Muscle layer of duodenum (tissue), 2 donors: ENCODE measurements at regions not wholly inside any gene's neighbourhood (a gene's known extent, or its start where the extent isn't known, plus 50 kb on each side); places are given as distances from the start of the nearest gene placed in this dataset.
"Not testable (repeated sequence)": the region's sequence is repeated elsewhere in the genome, so short reads cannot be mapped to it uniquely, and the experiment has no call there.

Experiments used
- H3K27ac ChIP-seq: one replicate; pipeline ENCODE4 v1.7.0; 2013; ENCODE audit warnings: mild to moderate bottlenecking, low read length
- H3K27me3 ChIP-seq: one replicate; pipeline ENCODE4 v1.7.0; 2013; ENCODE audit warnings: low read depth, mild to moderate bottlenecking, control low read depth, low read length
- H3K36me3 ChIP-seq, 2 donors: one replicate each; pipeline ENCODE4 v1.7.0; 2013; ENCODE audit warnings: low read length in 2 of 2, control low read depth in 1 of 2, mild to moderate bottlenecking in 1 of 2; ENCODE audit not compliant: insufficient read depth in 2 of 2, control insufficient read depth in 1 of 2
- H3K4me1 ChIP-seq, 2 donors: one replicate each; pipeline ENCODE4 v1.7.0; 2013; ENCODE audit warnings: low read length in 2 of 2, mild to moderate bottlenecking in 2 of 2, control low read depth in 1 of 2, moderate library complexity in 1 of 2; ENCODE audit not compliant: insufficient read depth in 2 of 2, control insufficient read depth in 1 of 2
- H3K4me3 ChIP-seq, 2 donors: one replicate each; pipeline ENCODE4 v1.7.0; 2013; ENCODE audit warnings: low read length in 2 of 2, low read depth in 1 of 2, mild to moderate bottlenecking in 1 of 2
- H3K9me3 ChIP-seq, 2 donors: one replicate each; pipeline ENCODE4 v1.7.0; 2013; ENCODE audit warnings: low read length in 2 of 2, control low read depth in 1 of 2, mild to moderate bottlenecking in 1 of 2; ENCODE audit not compliant: control insufficient read depth in 1 of 2
- donor health status: healthy.

DNA sequence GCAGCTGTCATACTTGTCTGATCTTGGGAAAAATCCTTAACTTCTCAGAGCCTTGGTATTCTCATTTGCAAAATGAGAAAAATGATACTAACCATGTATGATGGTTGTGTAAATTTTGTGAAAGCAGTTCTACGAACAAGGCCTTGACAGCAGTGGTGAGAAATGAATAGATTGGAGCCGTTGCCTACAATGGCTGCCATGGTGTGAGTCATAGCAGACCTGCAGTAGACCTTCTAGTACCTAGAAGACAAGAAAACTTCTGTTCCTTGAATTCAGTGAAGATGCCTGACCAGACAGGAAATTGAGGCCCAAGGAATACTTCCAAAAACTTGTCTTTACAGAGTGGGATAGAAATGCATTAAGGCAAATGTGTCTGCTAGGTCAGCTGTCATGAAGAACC lies 338.9 kb downstream of the QKI start:
- H3K27me3 ChIP-seq = no peaks in the 10 kb centered on the region
- no peak overlapping the region for H3K27ac ChIP-seq
- no peaks in the 10 kb centered on the region for H3K9me3 ChIP-seq
- H3K36me3 ChIP-seq = no peaks in the 10 kb centered on the region
- peaks cover 0 to 3% of the 10 kb centered on the region in 2 donors for H3K4me1 ChIP-seq
- H3K4me3 ChIP-seq = no peak overlapping the region

DNA sequence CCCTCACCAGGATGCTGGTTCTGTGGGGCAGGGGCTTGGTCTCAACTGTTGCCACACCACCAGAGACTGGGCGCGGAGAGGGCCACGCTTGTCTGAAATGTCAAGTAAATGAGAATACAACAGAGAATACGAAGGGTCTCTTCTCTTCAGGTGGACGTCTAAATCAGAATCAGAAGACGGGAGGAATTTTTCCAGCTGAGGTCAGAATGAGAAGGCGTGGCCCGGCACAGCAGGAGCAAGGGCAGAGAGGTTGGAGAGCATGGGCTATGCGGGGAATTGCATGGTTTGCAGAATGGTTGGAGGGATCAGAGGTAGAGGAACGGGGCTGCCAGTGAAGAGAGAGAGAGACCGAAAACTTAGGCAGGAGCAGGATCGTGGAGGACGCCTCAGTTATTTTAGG lies 337.9 kb downstream of the QKI start:
- no peak overlapping the region for H3K4me3 ChIP-seq
- no peak overlapping the region for H3K27ac ChIP-seq
- H3K4me1 ChIP-seq = peaks cover 0 to 3% of the 10 kb centered on the region in 2 donors
- no peaks in the 10 kb centered on the region for H3K27me3 ChIP-seq
- H3K9me3 ChIP-seq = no peaks in the 10 kb centered on the region
- H3K36me3 ChIP-seq = no peaks in the 10 kb centered on the region

DNA sequence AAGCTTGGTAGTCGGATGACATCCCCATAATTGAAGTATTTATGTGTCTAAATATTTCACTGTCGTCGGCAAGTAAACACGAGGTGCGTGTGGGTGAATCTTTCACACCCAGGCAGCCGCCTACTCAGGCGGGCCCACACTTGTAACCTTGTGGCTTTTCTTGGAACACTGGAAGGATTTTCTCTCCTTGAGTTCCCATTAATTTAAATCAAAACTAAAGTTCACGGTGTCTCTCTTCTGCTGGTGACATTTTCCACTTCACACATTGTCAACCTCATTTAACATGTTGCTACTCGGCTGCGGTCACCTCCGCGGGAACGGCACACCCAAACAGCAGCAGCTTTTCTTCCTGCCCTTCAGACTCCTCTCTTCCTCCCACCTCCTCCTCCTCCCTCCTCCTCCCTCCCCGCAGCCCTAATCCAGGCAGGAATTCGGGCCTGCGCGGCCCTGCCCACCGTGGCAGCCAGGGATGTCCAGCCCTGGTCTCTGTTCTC lies 336.6 kb downstream of the QKI start:
- no peaks in the 10 kb centered on the region for H3K9me3 ChIP-seq
- no peak overlapping the region for H3K27ac ChIP-seq
- H3K4me1 ChIP-seq = peaks cover 0 to 3% of the 10 kb centered on the region in 2 donors
- H3K36me3 ChIP-seq = no peaks in the 10 kb centered on the region
- no peaks in the 10 kb centered on the region for H3K27me3 ChIP-seq
- H3K4me3 ChIP-seq = no peak overlapping the region

DNA sequence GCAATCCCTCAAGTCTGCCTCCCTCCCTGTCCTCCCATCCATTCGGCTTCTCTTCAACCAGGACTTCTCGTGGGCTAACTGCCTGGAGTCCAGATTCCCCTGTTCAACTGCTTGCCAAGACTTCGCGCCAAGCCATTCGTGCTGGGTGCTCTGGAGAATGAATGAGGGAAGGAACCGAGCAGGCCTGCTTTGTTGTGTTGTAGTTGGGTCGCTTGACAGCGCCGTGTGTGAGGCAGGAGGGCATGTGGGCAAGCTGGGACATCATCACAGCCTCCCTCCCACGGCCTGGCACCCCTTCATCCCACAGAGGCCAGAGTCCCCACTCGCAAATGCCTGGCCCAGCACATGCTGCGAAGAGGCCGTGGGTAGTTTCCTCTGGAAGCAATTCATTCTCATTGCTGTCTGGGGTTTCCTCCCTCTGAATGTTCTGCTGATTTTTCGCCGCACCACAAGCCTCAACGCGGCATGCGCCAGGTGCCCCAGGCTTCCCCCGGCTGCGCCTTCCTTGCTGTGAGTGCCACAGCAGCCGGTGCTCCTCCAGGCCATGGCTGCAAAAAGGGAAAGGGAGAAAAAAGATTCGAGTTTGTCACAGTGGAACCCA lies 336.0 kb downstream of the QKI start:
- H3K9me3 ChIP-seq = no peaks in the 10 kb centered on the region
- no peak overlapping the region for H3K4me3 ChIP-seq
- no peaks in the 10 kb centered on the region for H3K27me3 ChIP-seq
- H3K36me3 ChIP-seq = no peaks in the 10 kb centered on the region
- H3K27ac ChIP-seq = no peak overlapping the region
- peaks cover 0 to 9% of the 10 kb centered on the region in 2 donors for H3K4me1 ChIP-seq

DNA sequence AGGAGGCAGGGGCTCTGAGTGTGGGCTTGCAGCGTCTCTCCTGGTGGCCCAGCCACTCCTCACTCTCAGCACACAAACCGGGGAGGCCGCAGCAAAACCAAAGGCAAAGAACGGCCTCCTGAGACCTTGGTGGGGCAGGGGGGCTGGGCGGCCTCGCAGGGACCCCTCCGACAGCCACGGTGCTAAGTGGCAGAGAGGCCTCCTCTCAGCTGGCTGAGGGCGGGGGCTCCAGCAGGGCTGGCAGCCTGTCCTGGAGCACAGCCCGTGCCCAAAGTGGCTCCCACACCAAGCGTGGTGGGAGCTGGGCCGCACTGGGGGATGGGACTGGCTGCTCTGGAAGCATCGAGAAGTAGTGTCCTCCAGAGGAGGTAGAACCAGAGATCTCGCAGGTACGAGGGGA lies 334.4 kb downstream of the QKI start:
- Histone ChIP-seq H3K36me3 (no peaks in the 10 kb centered on the region), H3K9me3 (no peaks in the 10 kb centered on the region), H3K27ac (no peak overlapping the region), H3K27me3 (no peaks in the 10 kb centered on the region), H3K4me1 (peaks cover 0 to 9% of the 10 kb centered on the region in 2 donors), H3K4me3 (no peak overlapping the region)

DNA sequence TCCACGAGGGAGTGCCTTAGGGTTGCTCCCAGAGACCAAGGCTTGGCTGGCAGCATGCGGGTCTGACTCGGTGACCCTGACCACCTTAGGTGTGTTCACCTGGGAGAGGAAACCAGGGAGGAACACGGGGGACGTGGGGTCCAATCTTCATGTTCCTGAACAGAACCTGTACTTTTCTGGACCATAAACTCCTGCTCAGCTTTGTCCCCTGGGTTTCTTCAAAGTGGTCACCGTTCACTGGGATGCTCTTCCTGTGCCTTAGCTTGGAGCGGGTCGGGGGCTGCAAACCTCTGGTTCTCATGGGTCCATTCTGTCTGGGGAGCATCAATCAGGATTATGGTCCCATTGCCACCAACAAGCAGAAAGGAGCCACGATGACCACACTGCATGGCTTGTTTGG lies 333.5 kb downstream of the QKI start:
- no peaks in the 10 kb centered on the region for H3K36me3 ChIP-seq
- no peak overlapping the region for H3K27ac ChIP-seq
- H3K4me1 ChIP-seq = peaks cover 0 to 9% of the 10 kb centered on the region in 2 donors
- H3K27me3 ChIP-seq = no peaks in the 10 kb centered on the region
- H3K4me3 ChIP-seq = no peak overlapping the region
- no peaks in the 10 kb centered on the region for H3K9me3 ChIP-seq

DNA sequence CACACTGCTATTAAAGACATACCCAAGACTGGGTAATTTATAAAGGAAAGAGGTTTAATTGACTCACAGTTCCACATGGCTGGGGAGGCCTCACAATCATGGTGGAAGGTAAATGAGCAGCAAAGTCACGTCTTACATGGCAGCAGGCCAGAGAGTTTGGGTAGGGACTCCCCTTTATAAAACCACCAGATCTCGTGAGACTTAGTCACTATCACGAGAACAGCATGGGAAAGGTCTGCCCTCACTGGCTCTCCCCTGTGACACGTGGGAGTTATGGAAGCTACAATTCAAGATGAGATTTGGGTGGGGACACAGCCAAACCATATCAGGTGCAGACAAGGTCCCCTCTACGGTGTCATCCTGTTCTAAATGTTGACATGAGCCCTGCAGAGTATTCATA lies 332.5 kb downstream of the QKI start:
- not testable (repeated sequence) for H3K36me3 ChIP-seq, H3K9me3 ChIP-seq, H3K4me3 ChIP-seq, H3K27ac ChIP-seq, H3K27me3 ChIP-seq, H3K4me1 ChIP-seq

DNA sequence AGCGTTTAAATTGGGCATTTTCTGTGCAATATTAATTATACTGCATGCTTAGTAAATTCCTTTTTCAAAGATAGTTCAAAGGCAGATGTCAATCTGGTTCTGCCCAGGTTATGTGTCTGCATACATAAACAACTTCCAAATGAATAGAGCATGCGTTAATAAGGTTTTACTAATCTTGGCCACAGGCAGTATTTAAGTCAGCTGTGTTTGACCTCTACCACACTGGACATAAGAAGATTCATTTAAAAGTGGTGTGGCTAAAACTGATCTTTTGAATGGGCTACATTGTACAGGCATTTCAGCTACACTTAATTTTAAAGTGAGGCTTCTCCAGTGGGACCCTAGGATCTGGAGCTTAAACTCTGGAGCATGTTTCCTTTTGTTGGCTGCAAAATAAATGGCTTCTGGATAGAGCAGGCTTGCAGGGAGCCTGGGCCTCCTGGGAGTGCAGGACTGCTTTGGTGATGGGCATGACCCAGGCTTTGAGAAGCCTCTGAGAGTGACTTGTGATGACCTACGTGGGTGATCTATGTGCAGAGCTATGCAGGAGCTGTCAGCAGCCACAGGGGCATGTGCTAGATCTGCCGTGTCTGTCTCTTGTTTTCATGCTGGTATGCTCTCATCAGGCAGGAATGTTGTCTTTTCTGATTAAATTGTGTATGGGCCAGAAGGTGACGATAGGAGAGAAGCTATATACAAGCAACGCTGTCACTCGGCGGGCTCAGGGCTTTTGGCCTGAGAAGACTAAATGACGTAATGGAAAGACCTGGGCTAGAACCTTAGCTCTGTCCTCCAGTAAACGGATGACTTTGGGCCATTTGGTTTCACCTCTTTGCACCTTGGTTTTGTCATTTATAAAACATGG lies 331.2 kb downstream of the QKI start:
- Histone ChIP-seq H3K36me3 (no peaks in the 10 kb centered on the region), H3K27me3 (no peaks in the 10 kb centered on the region), H3K9me3 (no peaks in the 10 kb centered on the region), H3K4me3 (no peak overlapping the region), H3K4me1 (peaks cover 0 to 8% of the 10 kb centered on the region in 2 donors), H3K27ac (no peak overlapping the region)

DNA sequence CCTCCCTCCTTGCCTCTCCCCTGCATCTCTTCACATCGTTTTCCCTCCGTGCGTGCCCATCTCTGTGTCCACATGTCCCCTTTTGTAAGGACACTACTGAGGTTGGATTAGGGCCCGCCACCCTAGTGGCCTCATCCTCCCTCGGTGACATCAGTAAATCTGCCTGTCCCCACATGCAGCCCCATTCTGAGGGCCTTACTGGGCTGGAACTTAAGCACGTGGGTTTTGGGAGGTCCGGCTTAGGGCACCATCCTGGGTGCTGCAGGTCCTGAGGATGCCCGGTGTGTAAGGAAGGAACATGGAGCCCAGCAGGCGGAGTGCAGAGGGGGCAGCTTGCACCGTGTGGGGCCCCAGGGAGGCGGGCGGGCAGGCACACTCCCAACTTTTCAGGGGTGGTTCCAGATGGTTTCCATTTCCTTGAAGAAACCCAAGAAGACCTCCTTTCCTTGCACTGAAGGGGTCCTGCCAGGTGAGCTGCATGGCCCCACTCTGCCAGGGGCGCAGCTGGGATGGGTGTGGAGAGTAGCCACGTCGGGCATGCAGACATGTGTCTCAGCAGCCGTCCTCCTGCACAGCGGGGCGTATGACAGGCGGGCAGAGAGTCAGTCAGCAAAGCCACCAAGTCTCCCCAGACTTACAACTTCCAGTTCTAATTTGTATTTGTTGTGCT lies 329.9 kb downstream of the QKI start:
- no peak overlapping the region for H3K4me3 ChIP-seq
- H3K4me1 ChIP-seq = peaks cover 0 to 10% of the 10 kb centered on the region in 2 donors
- H3K36me3 ChIP-seq = no peaks in the 10 kb centered on the region
- no peak overlapping the region for H3K27ac ChIP-seq
- H3K9me3 ChIP-seq = no peaks in the 10 kb centered on the region
- H3K27me3 ChIP-seq = no peaks in the 10 kb centered on the region

DNA sequence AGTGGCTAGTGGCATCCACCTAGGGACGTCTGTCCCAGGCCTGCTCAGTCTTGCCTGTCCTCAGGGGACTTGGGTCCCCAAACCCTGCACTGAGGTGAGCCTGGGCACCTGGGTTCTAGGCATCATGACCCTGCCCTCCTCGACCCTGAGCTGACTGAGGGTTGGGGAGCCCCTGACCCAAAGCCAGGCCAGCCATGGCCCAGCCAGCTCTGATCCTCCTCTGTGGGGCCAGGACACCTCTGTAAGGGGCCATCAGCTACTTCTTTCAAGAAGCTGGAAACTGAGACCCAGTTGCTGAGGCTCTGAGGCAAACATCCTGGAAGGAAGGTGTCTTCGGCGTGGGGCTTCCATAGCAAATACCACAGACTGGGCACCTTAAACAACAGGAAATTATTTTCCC lies 329.3 kb downstream of the QKI start:
- Histone ChIP-seq H3K27ac (no peak overlapping the region), H3K9me3 (no peaks in the 10 kb centered on the region), H3K4me1 (peaks cover 0 to 13% of the 10 kb centered on the region in 2 donors), H3K36me3 (no peaks in the 10 kb centered on the region), H3K27me3 (no peaks in the 10 kb centered on the region), H3K4me3 (no peak overlapping the region)

DNA sequence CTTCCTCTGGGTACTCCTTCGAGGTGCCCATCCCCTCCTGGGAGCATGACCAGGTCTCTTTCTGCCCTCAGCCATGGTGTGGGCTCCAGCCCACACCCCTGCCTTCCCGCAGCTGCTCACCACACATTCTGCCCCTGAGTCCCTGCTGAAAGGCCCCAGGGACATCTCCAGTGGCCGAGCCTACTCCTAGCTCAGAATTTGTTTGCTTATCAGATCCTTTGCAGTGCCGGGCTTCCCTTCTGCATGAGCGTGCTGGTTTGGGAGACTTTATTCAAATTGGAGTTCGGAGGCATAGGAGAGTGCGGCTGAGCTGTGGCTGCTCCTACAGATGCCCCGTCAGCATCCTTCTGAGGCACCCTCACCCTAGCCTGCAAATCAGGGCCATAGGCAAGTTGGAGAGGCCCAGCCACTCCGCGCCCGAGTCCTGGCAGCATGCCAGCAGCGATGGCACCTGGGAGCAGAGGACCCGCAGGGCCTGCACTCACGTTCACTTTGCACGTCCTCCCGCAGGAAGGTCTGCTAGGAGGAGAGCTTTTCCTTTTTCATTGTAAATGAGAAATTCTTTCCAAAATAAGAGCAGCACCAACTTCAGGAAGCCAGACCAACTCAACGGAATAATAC lies 327.3 kb downstream of the QKI start:
- Histone ChIP-seq H3K36me3 (no peaks in the 10 kb centered on the region), H3K27ac (no peak overlapping the region)

More for the DNA sequence above, 327.3 kb downstream of the QKI start:
- Histone ChIP-seq H3K4me1 (peaks cover 2 to 13% of the 10 kb centered on the region in 2 donors), H3K9me3 (no peaks in the 10 kb centered on the region), H3K4me3 (no peak overlapping the region), H3K27me3 (no peaks in the 10 kb centered on the region)
